ENCODE measurements at regions not wholly inside any gene's neighbourhood (a gene's known extent, or its start where the extent isn't known, plus 50 kb on each side); places are given as distances from the start of the nearest gene placed in this dataset.

GRCh38 chr20:53809728-53810365 is 216.2 kb upstream of the ZNF217 start:
- Histone ChIP-seq H3K4me3 (ENCODE audit: insufficient read depth, low read depth, low read length) (no peak overlapping the region), H4K8ac (ENCODE audit: low read depth in 2 of 2, low read length in 2 of 2) (no peak overlapping the region), H4K91ac (ENCODE audit: insufficient read depth, low read depth, low read length) (no peak overlapping the region), H3K4ac (ENCODE audit: low read depth, low read length) (no peak overlapping the region), H2BK15ac (ENCODE audit: low read depth, low read length) (no peak overlapping the region; the same call in 2 of the 3 replicates), H3K9ac (ENCODE audit: low read depth, low read length) (no peak overlapping the region), H4K5ac (ENCODE audit: low read depth, low read length) (no peak overlapping the region), H3K9me1 (ENCODE audit: insufficient read depth, low read length) (peaks cover 8% of the 10 kb centered on the region; the same call in 1 of the 2 replicates), H2BK20ac (ENCODE audit: low read depth, low read length) (no peak overlapping the region), H3K4me2 (ENCODE audit: low read depth, low read length) (no peak overlapping the region), H2AK5ac (ENCODE audit: low read depth, low read length) (no peak overlapping the region), H2BK5ac (ENCODE audit: low read depth, low read length, poor library complexity, severe bottlenecking) (no peak overlapping the region), H3K79me1 (ENCODE audit: low read depth in 1 of 2, low read length in 2 of 2) (peaks cover 0 to 4% of the 10 kb centered on the region in 2 experiments; a peak in 1 of 4 replicates), H3K27me3 (ENCODE audit: control insufficient read depth, insufficient read depth, low read length) (no peaks in the 10 kb centered on the region), H3K9me3 (ENCODE audit: control insufficient read depth, insufficient read depth, low read length) (no peaks in the 10 kb centered on the region), H2BK120ac (ENCODE audit: low read depth, low read length) (no peak overlapping the region), H3K14ac (replicated peaks; ENCODE audit: low read depth, low read length) (no peak overlapping the region), H2AFZ (replicated peaks; ENCODE audit: low read length, poor library complexity) (no peak overlapping the region), H2AK9ac (replicated peaks; ENCODE audit: low read depth, low read length, poor library complexity) (no peak overlapping the region), H3K4me1 (ENCODE audit: control insufficient read depth, insufficient read depth, low read length) (peaks cover 12% of the 10 kb centered on the region), H3K36me3 (ENCODE audit: control insufficient read depth, insufficient read depth, low read length) (no peaks in the 10 kb centered on the region), H3K23ac (ENCODE audit: low read depth, low read length) (no peak overlapping the region), H4K20me1 (ENCODE audit: insufficient read depth, low read length) (no peaks in the 10 kb centered on the region), H3K27ac (ENCODE audit: insufficient read depth, low read length) (no peak overlapping the region), H3K56ac (ENCODE audit: extremely low read depth, insufficient read depth, low read length) (no peak overlapping the region), H3K18ac (ENCODE audit: low read depth, low read length) (no peak overlapping the region)
- intact Hi-C loops (cut with micrococcal nuclease) (no loop called here), dilution Hi-C loops (cut with HindIII; ENCODE audit: low sequenced_read_pairs, unreplicated experiment) (no loop called here), in situ Hi-C loops (cut with MboI; ENCODE audit: low sequenced_read_pairs) (no loop called here)
- no TSS peak for BruUV-seq (replicated peaks)
- WGBS, 2 experiments (ENCODE audit: extremely low coverage in 2 of 2, insufficient read length in 1 of 2), result no CpG with 5 or more reads among the region's 2 CpGs
- POLR2A ChIA-PET (ENCODE audit: unreplicated experiment), result no interaction called here
- TF ChIP-seq USF2 (IDR thresholded peaks at IDR 0.05; ENCODE audit: low read depth, low read length), result no peak
- TF ChIP-seq MXI1 (IDR thresholded peaks at IDR 0.05; ENCODE audit: borderline replicate concordance, low read depth, low read length), result no peak
- TF ChIP-seq CHD1 (IDR thresholded peaks at IDR 0.05; ENCODE audit: low read depth, low read length), result no peak
- no peak for TF ChIP-seq RCOR1 (IDR thresholded peaks at IDR 0.05; ENCODE audit: insufficient replicate concordance, low read length)
- no peak for TF ChIP-seq RFX5 (IDR thresholded peaks at IDR 0.05; ENCODE audit: low read depth, low read length)
- TF ChIP-seq MAZ (IDR thresholded peaks at IDR 0.05; ENCODE audit: borderline replicate concordance, low read depth, low read length), result no peak
- TF ChIP-seq BHLHE40 (IDR thresholded peaks at IDR 0.05; ENCODE audit: low read depth, low read length), result no peak
- TF ChIP-seq MAFK (IDR thresholded peaks at IDR 0.05; ENCODE audit: low read depth, low read length), result no peak
- ATAC-seq (ENCODE audit: low read depth), result no peak
- CTCF ChIA-PET, result interaction anchor here (0.6 kb wide), 1 partner anchor 790 kb away, joined by 4 read pairs; no protein-coding TSS in a partner anchor
- DNase-seq, result no peak

Measured in IMR-90 (cell line).